Gastrocnemius medialis (tissue), 4 donors: ENCODE measurements at regions not wholly inside any gene's neighbourhood (a gene's known extent, or its start where the extent isn't known, plus 50 kb on each side); places are given as distances from the start of the nearest gene placed in this dataset.
"Not testable (repeated sequence)": the region's sequence is repeated elsewhere in the genome, so short reads cannot be mapped to it uniquely, and the experiment has no call there.

Source experiments
- ATAC-seq, 2 donors: fragments of 150-250 bp; one replicate each; pipeline ENCODE4 v1.9.1; 2016
- DNase-seq, 2 donors: peaks; one replicate each; pipeline ENCODE4 v3.0.0-alpha.2; 2019
- H3K27ac ChIP-seq, 4 donors: fragments of 200-600 bp; sonication (generic); 1 replicate in 1 of 4; 2 replicates in 3 of 4; pipeline ENCODE4 v1.5.1; 2016 to 2018; ENCODE audit warnings: mild to moderate bottlenecking in 2 of 4, moderate library complexity in 1 of 4
- H3K27me3 ChIP-seq, 3 donors: fragments of 200-600 bp; sonication (generic) in 2 of 3; 1 replicate in 1 of 3; 2 replicates in 2 of 3; pipeline versions ENCODE4 v1.5.1 to v1.6.0; 2016 to 2019; ENCODE audit warnings: mild to moderate bottlenecking in 1 of 3, moderate library complexity in 1 of 3
- H3K36me3 ChIP-seq, 2 donors: fragments of 200-600 bp; sonication (generic) in 1 of 2; one replicate each; pipeline ENCODE4 v1.5.1; 2017 to 2018
- H3K4me1 ChIP-seq, 2 donors: fragments of 200-600 bp; sonication (generic) in 1 of 2; one replicate each; pipeline ENCODE4 v1.5.1; 2016 to 2017; ENCODE audit warnings: mild to moderate bottlenecking in 2 of 2
- H3K4me3 ChIP-seq, 4 donors: fragments of 200-600 bp; sonication (generic) in 3 of 4; 1 replicate in 1 of 4; 2 replicates in 3 of 4; pipeline ENCODE4 v1.5.1; 2016 to 2019; ENCODE audit warnings: mild to moderate bottlenecking in 2 of 4
- H3K9me3 ChIP-seq, 3 donors: fragments of 200-600 bp; sonication (generic) in 2 of 3; 1 replicate in 1 of 3; 2 replicates in 2 of 3; pipeline ENCODE4 v1.5.1; 2016 to 2019
- POLR2A ChIP-seq, 2 donors: fragments of 450-650 bp; IDR thresholded peaks; one replicate each; pipeline ENCODE4 v1.6.1; 2017; ENCODE audit warnings: antibody characterized with exemption in 2 of 2, mild to moderate bottlenecking in 2 of 2, moderate library complexity in 2 of 2
- in situ Hi-C, 4 donors: fragments of 200-750 bp; cut with MboI; loops; one replicate each; pipeline versions ENCODE4 v1.15.0 to v1.8.0; 2017; ENCODE audit warnings: low sequenced_read_pairs in 4 of 4
- intact Hi-C: fragments of 100-400 bp; cut with DNase I; formaldehyde crosslinking; loops from one replicate; pipeline ENCODE4 v1.15.1; 2023; ENCODE audit warnings: low total_unique reads
- TF ChIP-seq, protein P1 (sequence below), 5 experiments: fragments of 450-650 bp in 3 of 5; fragments of 200-600 bp in 2 of 5; sonication (generic) in 2 of 5; IDR thresholded peaks in 4 of 5; conservative IDR thresholded peaks in 1 of 5; 1 replicate in 4 of 5; 2 replicates in 1 of 5; pipeline ENCODE4 v1.5.1; 2016 to 2019; ENCODE audit warnings: antibody characterized with exemption in 5 of 5, mild to moderate bottlenecking in 3 of 5, moderate library complexity in 3 of 5

DNA sequence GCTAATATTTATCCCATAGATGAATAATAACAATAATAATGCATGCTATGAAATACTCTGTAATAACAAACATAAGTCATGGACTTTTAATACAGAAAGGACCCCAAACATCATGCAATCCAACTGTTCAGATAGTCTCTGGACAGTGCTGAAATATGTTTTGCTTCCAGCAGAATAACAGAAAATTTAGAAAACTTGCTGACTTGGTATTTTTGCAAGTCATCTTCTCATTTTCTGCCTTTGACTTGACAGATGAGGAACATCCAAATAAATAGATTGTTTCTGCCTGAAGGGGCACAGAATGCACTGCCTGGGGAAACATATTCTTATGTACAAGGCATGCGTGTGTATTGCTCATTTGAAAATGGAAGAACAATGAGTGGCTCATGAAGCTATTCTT lies 442.4 kb upstream of the GRM7 start:
- in situ Hi-C loops = no loop called here
- ATAC-seq = no peak

DNA sequence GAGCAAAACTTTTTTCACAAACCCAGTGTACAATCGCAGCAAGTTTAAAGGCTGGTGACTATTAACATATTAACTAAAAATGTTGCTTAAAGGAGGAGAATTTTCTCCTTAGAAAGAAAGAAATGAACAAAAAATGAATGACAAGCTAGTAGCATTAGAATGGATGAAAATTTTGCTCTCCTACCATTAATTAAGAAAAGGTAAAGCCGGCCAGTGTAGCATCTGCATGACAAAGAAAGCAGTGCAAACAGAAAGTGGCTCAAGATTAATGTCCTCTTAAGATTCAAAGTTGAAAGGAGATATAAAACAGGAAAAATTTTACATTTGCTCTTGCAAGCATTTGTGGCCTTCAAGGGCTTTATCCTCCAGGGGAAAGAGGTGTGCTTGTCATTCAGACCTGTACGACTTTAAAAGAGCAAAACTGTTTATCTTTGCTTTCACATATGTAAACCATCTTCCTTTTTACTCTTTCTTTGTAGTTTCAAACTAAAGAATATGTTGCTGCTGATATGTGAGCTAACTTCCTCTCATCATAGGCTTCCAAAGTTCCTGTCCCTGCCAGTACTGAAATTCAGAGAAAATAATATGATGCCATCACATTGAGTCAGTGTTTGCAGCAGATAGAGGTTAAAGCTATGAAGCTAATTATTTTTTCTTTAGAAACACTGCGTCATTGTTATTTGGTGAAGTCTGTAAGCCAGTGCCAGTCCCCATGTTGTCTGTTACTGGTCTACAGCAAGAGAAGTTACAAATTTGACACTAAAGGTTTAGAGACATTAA lies 439.1 kb upstream of the GRM7 start:
- intact Hi-C loops = no loop called here
- DNase-seq (no peak), ATAC-seq (no peak)
- H3K36me3 ChIP-seq = no peaks in the 10 kb centered on the region
- no peak overlapping the region for H3K27ac ChIP-seq
- in situ Hi-C loops = no loop called here
- TF ChIP-seq POLR2A (IDR thresholded peaks at IDR 0.05) = no peak
- TF ChIP-seq, protein P1, sequence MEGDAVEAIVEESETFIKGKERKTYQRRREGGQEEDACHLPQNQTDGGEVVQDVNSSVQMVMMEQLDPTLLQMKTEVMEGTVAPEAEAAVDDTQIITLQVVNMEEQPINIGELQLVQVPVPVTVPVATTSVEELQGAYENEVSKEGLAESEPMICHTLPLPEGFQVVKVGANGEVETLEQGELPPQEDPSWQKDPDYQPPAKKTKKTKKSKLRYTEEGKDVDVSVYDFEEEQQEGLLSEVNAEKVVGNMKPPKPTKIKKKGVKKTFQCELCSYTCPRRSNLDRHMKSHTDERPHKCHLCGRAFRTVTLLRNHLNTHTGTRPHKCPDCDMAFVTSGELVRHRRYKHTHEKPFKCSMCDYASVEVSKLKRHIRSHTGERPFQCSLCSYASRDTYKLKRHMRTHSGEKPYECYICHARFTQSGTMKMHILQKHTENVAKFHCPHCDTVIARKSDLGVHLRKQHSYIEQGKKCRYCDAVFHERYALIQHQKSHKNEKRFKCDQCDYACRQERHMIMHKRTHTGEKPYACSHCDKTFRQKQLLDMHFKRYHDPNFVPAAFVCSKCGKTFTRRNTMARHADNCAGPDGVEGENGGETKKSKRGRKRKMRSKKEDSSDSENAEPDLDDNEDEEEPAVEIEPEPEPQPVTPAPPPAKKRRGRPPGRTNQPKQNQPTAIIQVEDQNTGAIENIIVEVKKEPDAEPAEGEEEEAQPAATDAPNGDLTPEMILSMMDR (IDR thresholded peaks at IDR 0.05 in 4 of 5, conservative IDR thresholded peaks at IDR 0.05 in 1 of 5) = no peak
- H3K27me3 ChIP-seq = no peaks in the 10 kb centered on the region
- H3K9me3 ChIP-seq = no peaks in the 10 kb centered on the region
- H3K4me3 ChIP-seq = no peak overlapping the region
- H3K4me1 ChIP-seq = no peaks in the 10 kb centered on the region

More for the DNA sequence above, 442.4 kb upstream of the GRM7 start:
- H3K4me1 ChIP-seq = no peaks in the 10 kb centered on the region
- no peaks in the 10 kb centered on the region for H3K36me3 ChIP-seq
- H3K4me3 ChIP-seq = no peak overlapping the region
- H3K9me3 ChIP-seq = no peaks in the 10 kb centered on the region
- TF ChIP-seq, protein P1 (IDR thresholded peaks at IDR 0.05 in 4 of 5, conservative IDR thresholded peaks at IDR 0.05 in 1 of 5) = no peak
- no peak for TF ChIP-seq POLR2A (IDR thresholded peaks at IDR 0.05)
- no peak overlapping the region for H3K27ac ChIP-seq
- H3K27me3 ChIP-seq = no peaks in the 10 kb centered on the region
- intact Hi-C loops = no loop called here
- no peak for DNase-seq

GRCh38 chr3:6425289-6425820 lies 435.6 kb upstream of the GRM7 start:
- H3K4me3 ChIP-seq = no peak overlapping the region
- in situ Hi-C loops (no loop called here), intact Hi-C loops (no loop called here)
- no peak for DNase-seq
- no peaks in the 10 kb centered on the region for H3K4me1 ChIP-seq
- H3K9me3 ChIP-seq = no peaks in the 10 kb centered on the region
- H3K36me3 ChIP-seq = no peaks in the 10 kb centered on the region
- no peaks in the 10 kb centered on the region for H3K27me3 ChIP-seq
- H3K27ac ChIP-seq = no peak overlapping the region
- ATAC-seq = no peak
- TF ChIP-seq POLR2A (IDR thresholded peaks at IDR 0.05) = no peak
- TF ChIP-seq, protein P1 (IDR thresholded peaks at IDR 0.05 in 4 of 5, conservative IDR thresholded peaks at IDR 0.05 in 1 of 5) = no peak

- in situ Hi-C loops, intact Hi-C loops: not testable (repeated sequence)
These were observed 432.6 kb upstream of the GRM7 start for GRCh38 chr3:6428276-6428675.

DNA sequence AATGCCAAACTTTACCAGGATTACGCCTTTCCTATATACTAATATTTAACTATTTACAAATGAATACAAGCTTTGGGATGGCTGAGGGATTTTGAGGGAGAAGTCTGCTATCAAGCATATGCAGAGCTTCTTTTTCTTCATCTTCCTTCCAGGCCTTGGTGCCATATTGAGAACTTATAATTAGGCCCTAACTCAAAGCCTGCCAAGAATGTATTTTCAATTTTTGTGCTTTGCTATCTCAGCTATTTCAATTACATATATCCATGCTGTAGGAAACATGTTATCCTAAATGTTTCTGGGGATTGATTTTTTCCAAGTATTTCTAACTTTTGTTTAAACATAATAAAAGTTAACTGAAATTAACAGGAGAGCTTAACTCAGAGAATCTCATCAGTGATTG lies 425.0 kb upstream of the GRM7 start:
- TF ChIP-seq, protein P1 (IDR thresholded peaks at IDR 0.05 in 4 of 5, conservative IDR thresholded peaks at IDR 0.05 in 1 of 5) = no peak
- no peak for TF ChIP-seq POLR2A (IDR thresholded peaks at IDR 0.05)
- Histone ChIP-seq H3K4me3 (no peak overlapping the region), H3K4me1 (no peaks in the 10 kb centered on the region), H3K27ac (no peak overlapping the region), H3K27me3 (no peaks in the 10 kb centered on the region), H3K36me3 (no peaks in the 10 kb centered on the region), H3K9me3 (no peaks in the 10 kb centered on the region)
- intact Hi-C loops (no loop called here), in situ Hi-C loops (no loop called here)
- ATAC-seq = no peak
- no peak for DNase-seq

More at GRCh38 chr3:6428276-6428675, 432.6 kb upstream of the GRM7 start:
- H3K36me3 ChIP-seq, H3K27me3 ChIP-seq, H3K4me3 ChIP-seq, H3K9me3 ChIP-seq, ATAC-seq, H3K4me1 ChIP-seq, H3K27ac ChIP-seq, DNase-seq: not testable (repeated sequence)
